Activated CD8-positive, alpha-beta memory T cell treated with anti-CD3 and anti-CD28 coated beads for 1 hour (primary cell): ENCODE measurements at regions not wholly inside any gene's neighbourhood (a gene's known extent, or its start where the extent isn't known, plus 50 kb on each side); places are given as distances from the start of the nearest gene placed in this dataset.

ENCODE experiments used
- DNase-seq, 2 donors: peaks; one replicate each; pipeline ENCODE4 v3.0.0-alpha.2; 2020; ENCODE audit warnings: low read depth in 1 of 2; ENCODE audit errors: extremely low read depth in 1 of 2

- no peak for DNase-seq
Measured at GRCh38 chr5:149441986-149442385, 62.9 kb upstream of the IL17B start.

- no peak for DNase-seq
Measured at GRCh38 chr5:149441194-149441753, 62.2 kb upstream of the IL17B start.

GRCh38 chr5:149439899-149440542, 60.9 kb upstream of the IL17B start:
- DNase-seq = no peak

- no peak for DNase-seq
Measured at GRCh38 chr5:149438711-149439132, 59.6 kb upstream of the IL17B start.

- no peak for DNase-seq
Measured at GRCh38 chr5:149438281-149438680, 59.2 kb upstream of the IL17B start.

GRCh38 chr5:149437391-149438040, 58.4 kb upstream of the IL17B start:
- DNase-seq = no peak

- DNase-seq = no peak
Measured at GRCh38 chr5:149435660-149436059, 56.6 kb upstream of the IL17B start.

GRCh38 chr5:149435015-149435376, 55.9 kb upstream of the IL17B start:
- no peak for DNase-seq

- peak; percentile 8 to 22 for DNase-seq
Measured at GRCh38 chr5:149434162-149435014, 55.3 kb upstream of the IL17B start.

- DNase-seq = no peak
Measured at GRCh38 chr5:149433524-149434131, 54.5 kb upstream of the IL17B start.

- no peak for DNase-seq
Measured at GRCh38 chr5:149432911-149433401, 53.9 kb upstream of the IL17B start.

GRCh38 chr5:149432376-149432775, 53.3 kb upstream of the IL17B start:
- DNase-seq = no peak

- no peak for DNase-seq
Measured at GRCh38 chr5:149429839-149430721, 51.0 kb upstream of the IL17B start.
